ENCODE measurements at regions not wholly inside any gene's neighbourhood (a gene's known extent, or its start where the extent isn't known, plus 50 kb on each side); places are given as distances from the start of the nearest gene placed in this dataset.

DNA sequence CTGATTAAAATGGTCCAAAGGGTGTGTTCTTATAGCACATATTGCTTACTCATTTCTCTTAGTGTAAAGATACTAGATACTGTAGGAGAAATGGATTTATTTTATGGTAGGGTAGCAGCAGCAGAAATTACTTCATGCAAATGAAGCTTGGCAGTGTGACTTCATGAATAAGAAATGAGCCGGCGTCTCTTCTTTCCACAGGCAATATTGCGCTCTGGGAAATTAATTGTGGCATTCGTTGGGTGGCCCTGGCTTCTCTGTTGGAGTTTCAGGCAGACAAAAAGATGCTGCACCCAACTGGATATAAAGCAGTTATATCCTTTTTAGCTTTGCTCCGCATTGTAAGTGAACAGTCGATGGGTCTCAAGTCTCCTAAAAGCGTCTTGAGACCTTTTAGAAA is 211.0 kb upstream of the NAV2 start:
- TF ChIP-seq, protein P1, sequence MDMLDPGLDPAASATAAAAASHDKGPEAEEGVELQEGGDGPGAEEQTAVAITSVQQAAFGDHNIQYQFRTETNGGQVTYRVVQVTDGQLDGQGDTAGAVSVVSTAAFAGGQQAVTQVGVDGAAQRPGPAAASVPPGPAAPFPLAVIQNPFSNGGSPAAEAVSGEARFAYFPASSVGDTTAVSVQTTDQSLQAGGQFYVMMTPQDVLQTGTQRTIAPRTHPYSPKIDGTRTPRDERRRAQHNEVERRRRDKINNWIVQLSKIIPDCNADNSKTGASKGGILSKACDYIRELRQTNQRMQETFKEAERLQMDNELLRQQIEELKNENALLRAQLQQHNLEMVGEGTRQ (IDR thresholded peaks at IDR 0.05; ENCODE audit: borderline replicate concordance, low read depth, low read length) = no peak
- TF ChIP-seq, protein P2, sequence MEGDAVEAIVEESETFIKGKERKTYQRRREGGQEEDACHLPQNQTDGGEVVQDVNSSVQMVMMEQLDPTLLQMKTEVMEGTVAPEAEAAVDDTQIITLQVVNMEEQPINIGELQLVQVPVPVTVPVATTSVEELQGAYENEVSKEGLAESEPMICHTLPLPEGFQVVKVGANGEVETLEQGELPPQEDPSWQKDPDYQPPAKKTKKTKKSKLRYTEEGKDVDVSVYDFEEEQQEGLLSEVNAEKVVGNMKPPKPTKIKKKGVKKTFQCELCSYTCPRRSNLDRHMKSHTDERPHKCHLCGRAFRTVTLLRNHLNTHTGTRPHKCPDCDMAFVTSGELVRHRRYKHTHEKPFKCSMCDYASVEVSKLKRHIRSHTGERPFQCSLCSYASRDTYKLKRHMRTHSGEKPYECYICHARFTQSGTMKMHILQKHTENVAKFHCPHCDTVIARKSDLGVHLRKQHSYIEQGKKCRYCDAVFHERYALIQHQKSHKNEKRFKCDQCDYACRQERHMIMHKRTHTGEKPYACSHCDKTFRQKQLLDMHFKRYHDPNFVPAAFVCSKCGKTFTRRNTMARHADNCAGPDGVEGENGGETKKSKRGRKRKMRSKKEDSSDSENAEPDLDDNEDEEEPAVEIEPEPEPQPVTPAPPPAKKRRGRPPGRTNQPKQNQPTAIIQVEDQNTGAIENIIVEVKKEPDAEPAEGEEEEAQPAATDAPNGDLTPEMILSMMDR (IDR thresholded peaks at IDR 0.05 in 2 of 3, conservative IDR thresholded peaks at IDR 0.05 in 1 of 3; ENCODE audit: control insufficient read depth in 2 of 3, extremely low read depth in 1 of 3, insufficient read depth in 1 of 3, low read depth in 3 of 3, low read length in 3 of 3) = no peak
- no peak for TF ChIP-seq POLR2A (IDR thresholded peaks at IDR 0.05; ENCODE audit: low read depth, low read length)
- TF ChIP-seq EED (IDR thresholded peaks at IDR 0.05; ENCODE audit: low read depth) = no peak
- TF ChIP-seq POLR2AphosphoS5 (IDR thresholded peaks at IDR 0.05; ENCODE audit: low read length) = no peak
- TF ChIP-seq ZNF622 (IDR thresholded peaks at IDR 0.05) = no peak

Measured in GM12878 (cell line).